HCT116 (cell line): ENCODE measurements at regions not wholly inside any gene's neighbourhood (a gene's known extent, or its start where the extent isn't known, plus 50 kb on each side); places are given as distances from the start of the nearest gene placed in this dataset.

Experiments
- ATAC-seq: fragments of 200-7000 bp; cut with Tn5 transposase; 2 replicates; pipeline ENCODE4 v1.9.1; 2020; ENCODE audit warnings: mild to moderate bottlenecking, moderate library complexity
- BruUV-seq: library from RNA; stranded (reverse); fragments of 400-500 nt; replicated peaks from 2 replicates; lab custom pipeline; 2021; lab: Mats Ljungman, UMichigan
- CTCF ChIA-PET: fragments of 300-600 bp; sonication (Branson Sonifier 250); formaldehyde crosslinking; loops from one replicate; lab custom pipeline; 2021; ENCODE audit warnings: antibody characterized with exemption; lab: Charles Lee
- POLR2A ChIA-PET: fragments of 300-600, 350-600 bp; sonication (Branson Sonifier 250); formaldehyde crosslinking; loops from one replicate; lab custom pipeline; 2021; ENCODE audit warnings: antibody characterized with exemption; lab: Charles Lee
- RAD21 ChIA-PET, 2 experiments: fragments of 300-600 bp; sonication (Branson Sonifier 250); formaldehyde crosslinking; loops; one replicate each; lab custom pipeline; 2023; ENCODE audit warnings: low total read pairs in 2 of 2; ENCODE audit not compliant: uncharacterized antibody in 2 of 2, unreplicated experiment in 2 of 2, low non-redundant PET in 1 of 2; lab: Charles Lee
- DNase-seq: peaks from one replicate; pipeline ENCODE4 v3.0.0-alpha.2; 2010; ENCODE audit warnings: low read depth, low spot score
- H2AFZ ChIP-seq: fragments of 200-600 bp; shearing (Covaris generic), sonication (generic); 2 replicates; pipeline ENCODE4 v1.6.1; 2017; ENCODE audit warnings: low read depth, mixed run types, mixed read lengths, antibody characterized with exemption, low read length; ENCODE audit not compliant: poor library complexity, severe bottlenecking
- H3K27ac ChIP-seq: 2 replicates; pipeline ENCODE4 v1.5.1; 2012; ENCODE audit warnings: low read depth, low read length
- H3K27me3 ChIP-seq: fragments of 200-600 bp; sonication (generic); 2 replicates; pipeline ENCODE4 v1.6.1; 2016; ENCODE audit warnings: mixed run types, low read length, mixed read lengths; ENCODE audit not compliant: insufficient read depth
- H3K36me3 ChIP-seq, 2 experiments: fragments of 200-500 bp in 1 of 2; fragments of 200-600 bp in 1 of 2; sonication (Bioruptor generic) in 1 of 2; sonication (generic) in 1 of 2; 2 replicates each; pipeline versions ENCODE4 v1.5.1 to v1.6.1; 2014 to 2016; ENCODE audit warnings: low read length in 2 of 2, inconsistent platforms in 1 of 2, mixed read lengths in 1 of 2, mixed run types in 1 of 2; ENCODE audit not compliant: insufficient read depth in 2 of 2, control insufficient read depth in 1 of 2
- H3K4me1 ChIP-seq, 2 experiments: fragments of 200-600 bp in 1 of 2; sonication (generic) in 1 of 2; 2 replicates each; pipeline versions ENCODE4 v1.5.1 to v1.6.1; 2012 to 2017; ENCODE audit warnings: low read length in 2 of 2, inconsistent platforms in 1 of 2, mild to moderate bottlenecking in 1 of 2, mixed read lengths in 1 of 2, mixed run types in 1 of 2, moderate library complexity in 1 of 2; ENCODE audit not compliant: insufficient read depth in 2 of 2, control insufficient read depth in 1 of 2
- H3K4me2 ChIP-seq: fragments of 200-600 bp; sonication (generic); 2 replicates; pipeline ENCODE4 v1.6.1; 2017; ENCODE audit warnings: mixed run types, low read length, mixed read lengths
- H3K4me3 ChIP-seq, 2 experiments: fragments of 200-600 bp in 1 of 2; sonication (generic) in 1 of 2; replicated peaks in 1 of 2; 2 replicates each; pipeline ENCODE4 v1.5.1; 2011 to 2016; ENCODE audit warnings: low read length in 2 of 2, control low read depth in 1 of 2, low read depth in 1 of 2, mild to moderate bottlenecking in 1 of 2, mixed read lengths in 1 of 2, mixed run types in 1 of 2
- H3K79me2 ChIP-seq: fragments of 200-600 bp; sonication (generic); 2 replicates; pipeline ENCODE4 v1.6.1; 2017; ENCODE audit warnings: mild to moderate bottlenecking, mixed run types, low read length, moderate library complexity, mixed read lengths; ENCODE audit not compliant: insufficient read depth
- H3K9ac ChIP-seq: fragments of 200-600 bp; sonication (generic); 2 replicates; pipeline ENCODE4 v1.6.1; 2016; ENCODE audit warnings: low read length, mixed read lengths
- H3K9me2 ChIP-seq: fragments of 200-600 bp; sonication (generic), shearing (Covaris generic); 2 replicates; pipeline ENCODE4 v1.6.1; 2017; ENCODE audit warnings: mixed run types, mild to moderate bottlenecking, moderate library complexity; ENCODE audit not compliant: insufficient read depth
- H3K9me3 ChIP-seq, 2 experiments: fragments of 200-500 bp in 1 of 2; fragments of 200-600 bp in 1 of 2; sonication (Bioruptor generic) in 1 of 2; sonication (generic) in 1 of 2; 2 replicates each; pipeline ENCODE4 v1.6.1; 2014 to 2017; ENCODE audit warnings: low read length in 2 of 2, mixed read lengths in 2 of 2, inconsistent platforms in 1 of 2, low read depth in 1 of 2, mild to moderate bottlenecking in 1 of 2, mixed run types in 1 of 2, moderate library complexity in 1 of 2; ENCODE audit not compliant: control insufficient read depth in 1 of 2, insufficient read depth in 1 of 2
- H4K20me1 ChIP-seq: fragments of 200-600 bp; sonication (generic), shearing (Covaris generic); 2 replicates; pipeline ENCODE4 v1.6.1; 2017; ENCODE audit warnings: mixed run types, mild to moderate bottlenecking, moderate library complexity; ENCODE audit not compliant: insufficient read depth
- ELF1 ChIP-seq: IDR thresholded peaks from 2 replicates; pipeline ENCODE4 v1.6.1; 2012; ENCODE audit warnings: low read depth, borderline replicate concordance
- EZH2 ChIP-seq: fragments of 200-600 bp; sonication (generic); IDR thresholded peaks from 2 replicates; pipeline ENCODE4 v1.6.1; 2017; ENCODE audit warnings: antibody characterized with exemption, mixed run types
- EZH2phosphoT487 ChIP-seq: fragments of 200-600 bp; IDR thresholded peaks from 2 replicates; pipeline ENCODE4 v1.6.1; 2018; ENCODE audit warnings: antibody characterized with exemption, borderline replicate concordance
- JUND ChIP-seq: IDR thresholded peaks from 2 replicates; pipeline ENCODE4 v1.6.1; 2012
- RAD21 ChIP-seq: IDR thresholded peaks from 2 replicates; pipeline ENCODE4 v1.6.1; 2012; ENCODE audit warnings: low read depth, mild to moderate bottlenecking
- SIN3A ChIP-seq: IDR thresholded peaks from 2 replicates; pipeline ENCODE4 v1.6.1; 2012; ENCODE audit warnings: low read depth
- SRF ChIP-seq: IDR thresholded peaks from 2 replicates; pipeline ENCODE4 v1.6.1; 2012; ENCODE audit warnings: low read depth
- TCF7L2 ChIP-seq: IDR thresholded peaks from 2 replicates; pipeline ENCODE4 v1.7.0; 2011; ENCODE audit warnings: borderline replicate concordance, inconsistent platforms; ENCODE audit not compliant: insufficient read depth, insufficient read length; ENCODE audit errors: extremely low read depth
- YY1 ChIP-seq: IDR thresholded peaks from 2 replicates; pipeline ENCODE4 v1.6.1; 2011; ENCODE audit warnings: low read length, low read depth, moderate library complexity, mild to moderate bottlenecking; ENCODE audit not compliant: insufficient replicate concordance; ENCODE audit errors: extremely low read depth
- ZNF274 ChIP-seq: fragments of 200-500 bp; sonication (Bioruptor generic); IDR thresholded peaks from 2 replicates; pipeline ENCODE4 v1.6.1; 2014; ENCODE audit warnings: mild to moderate bottlenecking, low read depth, low read length, inconsistent platforms
- intact Hi-C: fragments of 100-400 bp; cut with micrococcal nuclease; formaldehyde crosslinking; loops from 2 replicates; pipeline ENCODE4 v1.10.0; 2022
- TF ChIP-seq, protein P1 (sequence below): IDR thresholded peaks from 2 replicates; pipeline ENCODE4 v1.6.1; 2012; ENCODE audit warnings: low read depth
- TF ChIP-seq, protein P2 (sequence below): IDR thresholded peaks from 2 replicates; pipeline ENCODE4 v1.6.1; 2012

DNA sequence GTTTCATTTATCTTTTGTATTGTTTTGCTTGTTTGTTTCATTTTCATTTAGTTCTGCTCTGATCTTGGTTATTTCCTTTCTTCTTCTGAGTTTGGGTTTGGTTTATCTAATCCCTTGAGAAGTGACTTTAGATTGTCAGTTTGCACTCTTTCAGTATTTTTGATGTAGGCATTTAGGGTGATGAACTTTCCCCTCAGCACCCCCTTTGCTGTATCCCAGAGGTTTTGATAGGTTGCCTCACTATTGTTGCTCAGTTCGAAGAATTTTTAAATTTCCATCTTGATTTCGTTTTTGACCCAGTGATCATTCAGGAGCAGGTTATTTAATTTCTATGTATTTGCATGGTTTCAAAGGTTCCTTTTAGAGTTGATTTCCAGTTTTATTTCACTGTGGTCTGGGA is 119.6 kb upstream of the SSTR4 start:
- RAD21 ChIA-PET: no interaction called here
- intact Hi-C loops: no loop called here
- no TSS peak for BruUV-seq

More for the DNA sequence above, 119.6 kb upstream of the SSTR4 start:
- H3K4me3 ChIP-seq: no peak overlapping the region
- H3K4me2 ChIP-seq: no peak overlapping the region
- H3K9ac ChIP-seq: no peak overlapping the region
- no peaks in the 10 kb centered on the region for H3K9me2 ChIP-seq
- H3K27ac ChIP-seq: no peak overlapping the region
- H3K79me2 ChIP-seq: no peaks in the 10 kb centered on the region
- TF ChIP-seq SIN3A (no peak), SRF (no peak), JUND (no peak), RAD21 (no peak), EZH2phosphoT487 (no peak), TCF7L2 (no peak), YY1 (no peak), EZH2 (no peak), ELF1 (no peak), ZNF274 (no peak)
- TF ChIP-seq, protein P1, sequence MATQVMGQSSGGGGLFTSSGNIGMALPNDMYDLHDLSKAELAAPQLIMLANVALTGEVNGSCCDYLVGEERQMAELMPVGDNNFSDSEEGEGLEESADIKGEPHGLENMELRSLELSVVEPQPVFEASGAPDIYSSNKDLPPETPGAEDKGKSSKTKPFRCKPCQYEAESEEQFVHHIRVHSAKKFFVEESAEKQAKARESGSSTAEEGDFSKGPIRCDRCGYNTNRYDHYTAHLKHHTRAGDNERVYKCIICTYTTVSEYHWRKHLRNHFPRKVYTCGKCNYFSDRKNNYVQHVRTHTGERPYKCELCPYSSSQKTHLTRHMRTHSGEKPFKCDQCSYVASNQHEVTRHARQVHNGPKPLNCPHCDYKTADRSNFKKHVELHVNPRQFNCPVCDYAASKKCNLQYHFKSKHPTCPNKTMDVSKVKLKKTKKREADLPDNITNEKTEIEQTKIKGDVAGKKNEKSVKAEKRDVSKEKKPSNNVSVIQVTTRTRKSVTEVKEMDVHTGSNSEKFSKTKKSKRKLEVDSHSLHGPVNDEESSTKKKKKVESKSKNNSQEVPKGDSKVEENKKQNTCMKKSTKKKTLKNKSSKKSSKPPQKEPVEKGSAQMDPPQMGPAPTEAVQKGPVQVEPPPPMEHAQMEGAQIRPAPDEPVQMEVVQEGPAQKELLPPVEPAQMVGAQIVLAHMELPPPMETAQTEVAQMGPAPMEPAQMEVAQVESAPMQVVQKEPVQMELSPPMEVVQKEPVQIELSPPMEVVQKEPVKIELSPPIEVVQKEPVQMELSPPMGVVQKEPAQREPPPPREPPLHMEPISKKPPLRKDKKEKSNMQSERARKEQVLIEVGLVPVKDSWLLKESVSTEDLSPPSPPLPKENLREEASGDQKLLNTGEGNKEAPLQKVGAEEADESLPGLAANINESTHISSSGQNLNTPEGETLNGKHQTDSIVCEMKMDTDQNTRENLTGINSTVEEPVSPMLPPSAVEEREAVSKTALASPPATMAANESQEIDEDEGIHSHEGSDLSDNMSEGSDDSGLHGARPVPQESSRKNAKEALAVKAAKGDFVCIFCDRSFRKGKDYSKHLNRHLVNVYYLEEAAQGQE: no peak
- TF ChIP-seq, protein P2, sequence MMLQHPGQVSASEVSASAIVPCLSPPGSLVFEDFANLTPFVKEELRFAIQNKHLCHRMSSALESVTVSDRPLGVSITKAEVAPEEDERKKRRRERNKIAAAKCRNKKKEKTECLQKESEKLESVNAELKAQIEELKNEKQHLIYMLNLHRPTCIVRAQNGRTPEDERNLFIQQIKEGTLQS: no peak
- ChIA-PET CTCF (no interaction called here), POLR2A (no interaction called here)
- no peak for DNase-seq
- no peaks in the 10 kb centered on the region for H3K36me3 ChIP-seq
- no peak for ATAC-seq
- no peaks in the 10 kb centered on the region for H4K20me1 ChIP-seq
- H3K9me3 ChIP-seq: no peaks in the 10 kb centered on the region
- peaks cover 50% of the 10 kb centered on the region for H3K27me3 ChIP-seq
- H2AFZ ChIP-seq: no peak overlapping the region
- no peaks in the 10 kb centered on the region for H3K4me1 ChIP-seq
